ENCODE measurements at regions not wholly inside any gene's neighbourhood (a gene's known extent, or its start where the extent isn't known, plus 50 kb on each side); places are given as distances from the start of the nearest gene placed in this dataset.

- TF ChIP-seq, protein P1, sequence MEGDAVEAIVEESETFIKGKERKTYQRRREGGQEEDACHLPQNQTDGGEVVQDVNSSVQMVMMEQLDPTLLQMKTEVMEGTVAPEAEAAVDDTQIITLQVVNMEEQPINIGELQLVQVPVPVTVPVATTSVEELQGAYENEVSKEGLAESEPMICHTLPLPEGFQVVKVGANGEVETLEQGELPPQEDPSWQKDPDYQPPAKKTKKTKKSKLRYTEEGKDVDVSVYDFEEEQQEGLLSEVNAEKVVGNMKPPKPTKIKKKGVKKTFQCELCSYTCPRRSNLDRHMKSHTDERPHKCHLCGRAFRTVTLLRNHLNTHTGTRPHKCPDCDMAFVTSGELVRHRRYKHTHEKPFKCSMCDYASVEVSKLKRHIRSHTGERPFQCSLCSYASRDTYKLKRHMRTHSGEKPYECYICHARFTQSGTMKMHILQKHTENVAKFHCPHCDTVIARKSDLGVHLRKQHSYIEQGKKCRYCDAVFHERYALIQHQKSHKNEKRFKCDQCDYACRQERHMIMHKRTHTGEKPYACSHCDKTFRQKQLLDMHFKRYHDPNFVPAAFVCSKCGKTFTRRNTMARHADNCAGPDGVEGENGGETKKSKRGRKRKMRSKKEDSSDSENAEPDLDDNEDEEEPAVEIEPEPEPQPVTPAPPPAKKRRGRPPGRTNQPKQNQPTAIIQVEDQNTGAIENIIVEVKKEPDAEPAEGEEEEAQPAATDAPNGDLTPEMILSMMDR (IDR thresholded peaks at IDR 0.05; ENCODE audit: insufficient read depth, low read length), result no peak
- TF ChIP-seq REST (IDR thresholded peaks at IDR 0.05; ENCODE audit: insufficient replicate concordance, low read depth), result no peak
Measured at GRCh38 chr1:195150768-195151167, 1457.5 kb downstream of the KCNT2 start.

All from HL-60 (cell line).